CD14-positive monocyte (primary cell): ENCODE measurements at regions not wholly inside any gene's neighbourhood (a gene's known extent, or its start where the extent isn't known, plus 50 kb on each side); places are given as distances from the start of the nearest gene placed in this dataset.

Experiments
- DNase-seq, 3 donors: peaks; one replicate each; pipeline ENCODE4 v3.0.0-alpha.2; 2011 to 2022
- H2AFZ ChIP-seq: 2 replicates; pipeline ENCODE4 v1.6.0; 2012; ENCODE audit warnings: mild to moderate bottlenecking, low read depth, low read length, inconsistent platforms; ENCODE audit not compliant: insufficient read depth, poor library complexity, severe bottlenecking
- H3K27ac ChIP-seq, 2 donors: 1 replicate in 1 of 2; 2 replicates in 1 of 2; pipeline ENCODE4 v1.5.1; 2012 to 2013; ENCODE audit warnings: low read length in 2 of 2, control low read depth in 1 of 2, inconsistent platforms in 1 of 2, low read depth in 1 of 2, mild to moderate bottlenecking in 1 of 2
- H3K27me3 ChIP-seq, 2 donors: one replicate each; pipeline versions ENCODE4 v1.6.0 to v1.6.1; 2011 to 2013; ENCODE audit warnings: low read length in 2 of 2; ENCODE audit not compliant: control insufficient read depth in 2 of 2, insufficient read depth in 2 of 2
- H3K36me3 ChIP-seq, 2 donors: replicated peaks in 1 of 2; 1 replicate in 1 of 2; 2 replicates in 1 of 2; pipeline versions ENCODE4 v1.5.1 to v1.6.1; 2012 to 2013; ENCODE audit warnings: low read length in 2 of 2, control low read depth in 1 of 2, inconsistent platforms in 1 of 2, mild to moderate bottlenecking in 1 of 2; ENCODE audit not compliant: insufficient read depth in 2 of 2, control insufficient read depth in 1 of 2
- H3K4me1 ChIP-seq, 2 donors: 1 replicate in 1 of 2; 2 replicates in 1 of 2; pipeline versions ENCODE4 v1.5.1 to v1.6.1; 2012 to 2013; ENCODE audit warnings: low read length in 2 of 2, control low read depth in 1 of 2, inconsistent platforms in 1 of 2, mild to moderate bottlenecking in 1 of 2, moderate library complexity in 1 of 2; ENCODE audit not compliant: insufficient read depth in 2 of 2, control insufficient read depth in 1 of 2
- H3K4me2 ChIP-seq: replicated peaks from 2 replicates; pipeline ENCODE3; 2012; ENCODE audit warnings: low read length, moderate library complexity, mild to moderate bottlenecking; ENCODE audit not compliant: poor library complexity, severe bottlenecking; ENCODE audit errors: extremely low read depth
- H3K4me3 ChIP-seq, 3 experiments: fragments of 200-600 bp in 1 of 3; sonication (generic) in 1 of 3; replicated peaks in 1 of 3; 1 replicate in 2 of 3; 2 replicates in 1 of 3; pipeline ENCODE4 v1.5.1; 2011 to 2013; ENCODE audit warnings: low read length in 3 of 3, mild to moderate bottlenecking in 3 of 3, control low read depth in 2 of 3, low read depth in 2 of 3, inconsistent platforms in 1 of 3, moderate library complexity in 1 of 3
- H3K79me2 ChIP-seq: 2 replicates; pipeline ENCODE4 v1.6.0; 2012; ENCODE audit warnings: mild to moderate bottlenecking, control low read depth, inconsistent platforms, low read length, moderate library complexity; ENCODE audit not compliant: insufficient read depth
- H3K9ac ChIP-seq: 2 replicates; pipeline ENCODE4 v1.6.0; 2017; ENCODE audit warnings: low read length, mild to moderate bottlenecking; ENCODE audit not compliant: insufficient read depth, poor library complexity, severe bottlenecking
- H3K9me3 ChIP-seq, 2 donors: replicated peaks in 1 of 2; 1 replicate in 1 of 2; 2 replicates in 1 of 2; pipeline versions ENCODE4 v1.5.1 to v1.6.1; 2012 to 2013; ENCODE audit warnings: low read length in 2 of 2, control low read depth in 1 of 2; ENCODE audit not compliant: control insufficient read depth in 1 of 2, insufficient read depth in 1 of 2
- H4K20me1 ChIP-seq: 2 replicates; pipeline ENCODE4 v1.6.0; 2012; ENCODE audit warnings: mild to moderate bottlenecking, low read length, control low read depth, moderate library complexity; ENCODE audit not compliant: insufficient read depth
- H3K27ac Mint-ChIP-seq, 7 donors: one replicate each; pipeline ENCODE4 v1.8.0; 2020; ENCODE audit warnings: mild to moderate bottlenecking in 7 of 7, mixed read lengths in 7 of 7, moderate library complexity in 6 of 7, inconsistent platforms in 2 of 7
- H3K27me3 Mint-ChIP-seq, 3 donors: one replicate each; pipeline ENCODE4 v1.8.0; 2021 to 2022; ENCODE audit warnings: low read depth in 3 of 3, mild to moderate bottlenecking in 3 of 3, mixed read lengths in 3 of 3, moderate library complexity in 3 of 3, inconsistent platforms in 1 of 3
- H3K36me3 Mint-ChIP-seq, 2 donors: one replicate each; pipeline ENCODE4 v1.8.0; 2020; ENCODE audit warnings: mixed read lengths in 2 of 2, inconsistent platforms in 1 of 2, mild to moderate bottlenecking in 1 of 2
- H3K4me1 Mint-ChIP-seq: one replicate; pipeline ENCODE4 v1.8.0; 2020; ENCODE audit warnings: mild to moderate bottlenecking, mixed read lengths
- H3K4me3 Mint-ChIP-seq, 2 donors: one replicate each; pipeline ENCODE4 v1.8.0; 2020; ENCODE audit warnings: mild to moderate bottlenecking in 2 of 2, mixed read lengths in 2 of 2, moderate library complexity in 1 of 2
- H3K9me3 Mint-ChIP-seq, 7 donors: one replicate each; pipeline ENCODE4 v1.8.0; 2020 to 2022; ENCODE audit warnings: mixed read lengths in 7 of 7, mild to moderate bottlenecking in 6 of 7, moderate library complexity in 6 of 7, inconsistent platforms in 2 of 7
- CTCF ChIP-seq: fragments of 200-600 bp; IDR thresholded peaks from one replicate; pipeline ENCODE4 v1.8.0; 2022; ENCODE audit warnings: antibody characterized with exemption, mild to moderate bottlenecking
- WGBS: methylation state at CpG from one replicate; pipeline ENCODE4 v1.1.5; 2013; ENCODE audit warnings: missing lambda C conversion rate; ENCODE audit not compliant: insufficient coverage; 5-methylcytosine and 5-hydroxymethylcytosine counted together
- intact Hi-C, 2 donors: fragments of 100-400 bp; cut with micrococcal nuclease; formaldehyde crosslinking; loops; one replicate each; pipeline versions ENCODE4 v1.15.0 to v1.15.1; 2023

- DNase-seq: no peak
- no peaks in the 10 kb centered on the region for H3K27me3 ChIP-seq
- H3K36me3 ChIP-seq: no peaks in the 10 kb centered on the region
- no peak overlapping the region for H2AFZ ChIP-seq
- no CpG with 5 or more reads among the region's 2 CpGs for WGBS
- no peak overlapping the region for H3K4me3 ChIP-seq
- Mint-ChIP-seq H3K4me1 (no peaks in the 10 kb centered on the region), H3K9me3 (peaks cover 0 to 3% (median 0%) of the 10 kb centered on the region in 7 donors), H3K36me3 (no peaks in the 10 kb centered on the region), H3K27me3 (peaks cover 0 to 1% (median 0%) of the 10 kb centered on the region in 3 donors), H3K27ac (no peak overlapping the region), H3K4me3 (no peak overlapping the region)
- no peaks in the 10 kb centered on the region for H4K20me1 ChIP-seq
- intact Hi-C loops: no loop called here
- H3K27ac ChIP-seq: no peak overlapping the region
- H3K79me2 ChIP-seq: no peaks in the 10 kb centered on the region
- TF ChIP-seq CTCF: no peak
- H3K4me1 ChIP-seq: no peaks in the 10 kb centered on the region
- H3K9me3 ChIP-seq: no peaks in the 10 kb centered on the region
- no peak overlapping the region for H3K9ac ChIP-seq
- no peak overlapping the region for H3K4me2 ChIP-seq
These were observed 81.3 kb downstream of the IZUMO3 start for GRCh38 chr9:24464319-24464951.

DNA sequence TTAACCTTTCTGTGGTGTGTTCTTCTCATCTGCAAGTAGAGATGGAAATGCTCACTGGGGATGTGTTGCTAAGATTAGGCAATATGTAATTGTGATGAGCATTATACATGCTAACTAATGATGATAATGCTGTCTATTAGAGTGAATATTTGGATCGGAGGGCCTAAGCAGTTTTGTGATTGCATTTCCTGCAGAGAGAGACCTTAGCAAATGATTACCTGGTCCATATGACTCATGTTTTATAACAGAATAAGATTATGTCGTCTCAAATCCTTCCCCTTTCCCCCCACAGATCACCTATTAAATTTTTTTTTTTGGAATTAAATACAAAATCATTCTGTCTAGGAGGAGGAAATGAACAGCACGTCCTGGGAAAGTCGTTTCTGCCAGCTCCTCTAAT lies 82.7 kb downstream of the IZUMO3 start:
- no CpG with 5 or more reads among the region's 4 CpGs for WGBS
- peaks cover 0 to 3% (median 0%) of the 10 kb centered on the region in 7 donors for H3K9me3 Mint-ChIP-seq
- Histone ChIP-seq H3K36me3 (no peaks in the 10 kb centered on the region), H2AFZ (no peak overlapping the region), H3K4me2 (no peak overlapping the region), H3K27me3 (no peaks in the 10 kb centered on the region), H3K27ac (no peak overlapping the region), H4K20me1 (no peaks in the 10 kb centered on the region), H3K4me1 (no peaks in the 10 kb centered on the region), H3K9ac (no peak overlapping the region), H3K79me2 (no peaks in the 10 kb centered on the region), H3K4me3 (no peak overlapping the region), H3K9me3 (no peaks in the 10 kb centered on the region)
- no peak overlapping the region for H3K27ac Mint-ChIP-seq
- intact Hi-C loops: no loop called here
- H3K27me3 Mint-ChIP-seq: peaks cover 0 to 1% (median 0%) of the 10 kb centered on the region in 3 donors
- H3K36me3 Mint-ChIP-seq: no peaks in the 10 kb centered on the region
- H3K4me3 Mint-ChIP-seq: no peak overlapping the region
- no peak for DNase-seq
- TF ChIP-seq CTCF: no peak
- no peaks in the 10 kb centered on the region for H3K4me1 Mint-ChIP-seq
